Keratinocyte (primary cell): ENCODE measurements at regions not wholly inside any gene's neighbourhood (a gene's known extent, or its start where the extent isn't known, plus 50 kb on each side); places are given as distances from the start of the nearest gene placed in this dataset.

ENCODE experiments used
- DNase-seq: peaks from one replicate; pipeline ENCODE4 v3.0.0-alpha.2; 2011; ENCODE audit warnings: low read depth, missing footprints, low spot score
- FAIRE-seq: peaks from 2 replicates; lab custom pipeline; 2011; peaks lifted over from hg19 to GRCh38; lab: Jason Lieb, UNC
- H2AFZ ChIP-seq: 2 replicates; pipeline ENCODE4 v1.6.0; 2012; ENCODE audit warnings: low read length, control low read depth, inconsistent platforms; ENCODE audit not compliant: control insufficient read depth
- H3K27ac ChIP-seq: 2 replicates; pipeline ENCODE4 v1.5.1; 2011; ENCODE audit warnings: low read length; ENCODE audit not compliant: control insufficient read depth, insufficient read depth
- H3K27me3 ChIP-seq: 3 replicates; pipeline ENCODE4 v1.6.0; 2011; ENCODE audit warnings: low read length; ENCODE audit not compliant: control insufficient read depth, insufficient read depth; ENCODE audit errors: extremely low read depth
- H3K36me3 ChIP-seq, 2 experiments: 2 replicates in 1 of 2; 3 replicates in 1 of 2; pipeline ENCODE4 v1.5.1; 2011; ENCODE audit warnings: low read length in 2 of 2, mild to moderate bottlenecking in 1 of 2; ENCODE audit not compliant: control insufficient read depth in 2 of 2, insufficient read depth in 2 of 2; ENCODE audit errors: extremely low read depth in 1 of 2
- H3K4me1 ChIP-seq: 3 replicates; pipeline ENCODE4 v1.5.1; 2011; ENCODE audit warnings: low read length; ENCODE audit not compliant: control insufficient read depth, insufficient read depth; ENCODE audit errors: extremely low read depth
- H3K4me2 ChIP-seq: 3 replicates; pipeline ENCODE4 v1.6.0; 2011; ENCODE audit warnings: low read depth, low read length; ENCODE audit not compliant: control insufficient read depth, insufficient read depth; ENCODE audit errors: extremely low read depth
- H3K4me3 ChIP-seq, 3 experiments: fragments of 200-600 bp in 1 of 3; sonication (generic) in 1 of 3; 2 replicates in 2 of 3; 3 replicates in 1 of 3; pipeline ENCODE4 v1.5.1; 2011 to 2016; ENCODE audit warnings: low read length in 3 of 3, mild to moderate bottlenecking in 3 of 3, control low read depth in 2 of 3, inconsistent platforms in 1 of 3, low read depth in 1 of 3, mixed read lengths in 1 of 3, mixed run types in 1 of 3, moderate library complexity in 1 of 3; ENCODE audit not compliant: control insufficient read depth in 2 of 3, insufficient read depth in 2 of 3; ENCODE audit errors: extremely low read depth in 1 of 3
- H3K79me2 ChIP-seq: 2 replicates; pipeline ENCODE4 v1.6.0; 2012; ENCODE audit warnings: low read length; ENCODE audit not compliant: control insufficient read depth, insufficient read depth
- H3K9ac ChIP-seq: 3 replicates; pipeline ENCODE4 v1.6.0; 2011; ENCODE audit warnings: low read length; ENCODE audit not compliant: control insufficient read depth, insufficient read depth; ENCODE audit errors: extremely low read depth
- H3K9me1 ChIP-seq: 3 replicates; pipeline ENCODE4 v1.6.0; 2011; ENCODE audit warnings: low read length; ENCODE audit not compliant: control insufficient read depth, insufficient read depth; ENCODE audit errors: extremely low read depth
- H3K9me3 ChIP-seq: 2 replicates; pipeline ENCODE4 v1.5.1; 2012; ENCODE audit warnings: low read depth, low read length; ENCODE audit not compliant: control insufficient read depth
- H4K20me1 ChIP-seq: 3 replicates; pipeline ENCODE4 v1.6.0; 2011; ENCODE audit warnings: low read length; ENCODE audit not compliant: control insufficient read depth, insufficient read depth; ENCODE audit errors: extremely low read depth
- CTCF ChIP-seq, 3 experiments: IDR thresholded peaks in 1 of 3; conservative IDR thresholded peaks in 1 of 3; optimal IDR thresholded peaks in 1 of 3; 2 replicates in 2 of 3; 3 replicates in 1 of 3; pipeline versions ENCODE3 to v1.5.1; 2011; ENCODE audit warnings: low read length in 3 of 3, mild to moderate bottlenecking in 3 of 3, moderate library complexity in 2 of 3, control low read depth in 1 of 3, inconsistent platforms in 1 of 3; ENCODE audit not compliant: insufficient read depth in 2 of 3; ENCODE audit errors: extremely low read depth in 1 of 3
- EZH2 ChIP-seq: IDR thresholded peaks from one replicate; pipeline ENCODE4 v1.6.1; 2012; ENCODE audit warnings: inconsistent platforms, mild to moderate bottlenecking, low read length, moderate library complexity
- dilution Hi-C: fragments of 300-500 bp; cut with MboI; formaldehyde crosslinking; loops from one replicate; pipeline ENCODE4 v1.7.0; 2020; ENCODE audit warnings: low sequenced_read_pairs; ENCODE audit not compliant: extremely low pct_ligation_motif_present

GRCh38 chr7:22662036-22662435 is 65.0 kb upstream of the IL6 start:
- Histone ChIP-seq H4K20me1 (no peaks in the 10 kb centered on the region), H3K27ac (no peak overlapping the region), H3K27me3 (no peaks in the 10 kb centered on the region), H3K79me2 (no peaks in the 10 kb centered on the region), H3K9me3 (no peaks in the 10 kb centered on the region), H3K9me1 (no peaks in the 10 kb centered on the region), H3K4me1 (peaks cover 11% of the 10 kb centered on the region), H3K4me3 (no peak overlapping the region), H3K4me2 (no peak overlapping the region), H3K9ac (no peak overlapping the region), H2AFZ (no peak overlapping the region), H3K36me3 (no peaks in the 10 kb centered on the region)
- TF ChIP-seq EZH2: no peak
- no peak for TF ChIP-seq CTCF (optimal IDR thresholded peaks at IDR 0.05 in 1 of 3, IDR thresholded peaks at IDR 0.05 in 1 of 3, conservative IDR thresholded peaks at IDR 0.05 in 1 of 3; ENCODE audit: extremely low read depth in 1 of 3, insufficient read depth in 2 of 3, low read length in 3 of 3)
- no peak for FAIRE-seq
- dilution Hi-C loops: no loop called here
- no peak for DNase-seq

GRCh38 chr7:22660732-22661131 is 66.3 kb upstream of the IL6 start:
- TF ChIP-seq EZH2 (no peak), CTCF (optimal IDR thresholded peaks at IDR 0.05 in 1 of 3, IDR thresholded peaks at IDR 0.05 in 1 of 3, conservative IDR thresholded peaks at IDR 0.05 in 1 of 3; ENCODE audit: extremely low read depth in 1 of 3, insufficient read depth in 2 of 3, low read length in 3 of 3) (peak; percentile 29 to 61 (median 42))
- Histone ChIP-seq H4K20me1 (no peaks in the 10 kb centered on the region), H3K27me3 (no peaks in the 10 kb centered on the region)

More at GRCh38 chr7:22660732-22661131, 66.3 kb upstream of the IL6 start:
- dilution Hi-C loops: no loop called here
- Histone ChIP-seq H3K79me2 (no peaks in the 10 kb centered on the region), H2AFZ (no peak overlapping the region), H3K9me1 (no peaks in the 10 kb centered on the region), H3K36me3 (no peaks in the 10 kb centered on the region), H3K9me3 (no peaks in the 10 kb centered on the region), H3K4me3 (no peak overlapping the region), H3K9ac (no peak overlapping the region), H3K4me1 (peaks cover 5% of the 10 kb centered on the region), H3K4me2 (no peak overlapping the region), H3K27ac (no peak overlapping the region)
- DNase-seq: no peak
- no peak for FAIRE-seq
